ENCODE measurements at regions not wholly inside any gene's neighbourhood (a gene's known extent, or its start where the extent isn't known, plus 50 kb on each side); places are given as distances from the start of the nearest gene placed in this dataset.

- CTCF ChIA-PET, result no interaction called here
- no peaks in the 10 kb centered on the region for H3K27me3 Mint-ChIP-seq
- peaks cover 13% of the 10 kb centered on the region for H3K4me1 Mint-ChIP-seq (ENCODE audit: low read depth)
- H3K9me3 Mint-ChIP-seq, result no peaks in the 10 kb centered on the region
- peak; percentile 51 for DNase-seq
- POLR2A ChIA-PET, result interaction anchor here (0.5 kb wide), 1 partner anchor 186 kb away, joined by 3 read pairs; no protein-coding TSS in a partner anchor
- intact Hi-C loops (cut with micrococcal nuclease), result no loop called here
- H3K27ac Mint-ChIP-seq, result no peak overlapping the region
- H3K4me3 Mint-ChIP-seq, result no peak overlapping the region
- no peaks in the 10 kb centered on the region for H3K36me3 Mint-ChIP-seq
These were observed 281.1 kb upstream of the MAP3K1 start for GRCh38 chr5:56534102-56534829.

- H3K4me1 Mint-ChIP-seq (ENCODE audit: low read depth), result peaks cover 19% of the 10 kb centered on the region
- ChIA-PET POLR2A (no interaction called here), CTCF (interaction anchor here (0.9 kb wide), 1 partner anchor 13 kb away, joined by 4 read pairs; no protein-coding TSS in a partner anchor)
- intact Hi-C loops (cut with micrococcal nuclease), result no loop called here
- no peaks in the 10 kb centered on the region for H3K36me3 Mint-ChIP-seq
- H3K4me3 Mint-ChIP-seq, result no peak overlapping the region
- H3K27me3 Mint-ChIP-seq, result no peaks in the 10 kb centered on the region
- H3K9me3 Mint-ChIP-seq, result no peaks in the 10 kb centered on the region
- no peak for DNase-seq
- no peak overlapping the region for H3K27ac Mint-ChIP-seq
These were observed 282.9 kb upstream of the MAP3K1 start for GRCh38 chr5:56532466-56532865.

GRCh38 chr5:56530626-56531138, 284.7 kb upstream of the MAP3K1 start:
- DNase-seq, result no peak
- H3K4me1 Mint-ChIP-seq (ENCODE audit: low read depth), result peaks cover 23% of the 10 kb centered on the region
- CTCF ChIA-PET, result interaction anchor here (0.9 to 1.3 kb wide), 2 partner anchors 9 to 16 kb away, joined by 3 to 4 read pairs; no protein-coding TSS in a partner anchor
- no peaks in the 10 kb centered on the region for H3K9me3 Mint-ChIP-seq
- POLR2A ChIA-PET, result no interaction called here
- H3K4me3 Mint-ChIP-seq, result no peak overlapping the region
- H3K27me3 Mint-ChIP-seq, result no peaks in the 10 kb centered on the region
- H3K36me3 Mint-ChIP-seq, result no peaks in the 10 kb centered on the region
- intact Hi-C loops (cut with micrococcal nuclease), result no loop called here
- H3K27ac Mint-ChIP-seq, result no peak overlapping the region

GRCh38 chr5:56529666-56530430, 285.5 kb upstream of the MAP3K1 start:
- intact Hi-C loops (cut with micrococcal nuclease), result no loop called here
- no peak overlapping the region for H3K27ac Mint-ChIP-seq
- DNase-seq, result no peak
- H3K9me3 Mint-ChIP-seq, result no peaks in the 10 kb centered on the region
- H3K4me1 Mint-ChIP-seq (ENCODE audit: low read depth), result peaks cover 24% of the 10 kb centered on the region
- no peaks in the 10 kb centered on the region for H3K36me3 Mint-ChIP-seq
- CTCF ChIA-PET, result no interaction called here
- POLR2A ChIA-PET, result no interaction called here
- H3K4me3 Mint-ChIP-seq, result no peak overlapping the region
- no peaks in the 10 kb centered on the region for H3K27me3 Mint-ChIP-seq

- Mint-ChIP-seq H3K9me3 (no peaks in the 10 kb centered on the region), H3K36me3 (no peaks in the 10 kb centered on the region), H3K4me1 (ENCODE audit: low read depth) (peaks cover 12% of the 10 kb centered on the region), H3K27me3 (no peaks in the 10 kb centered on the region), H3K27ac (no peak overlapping the region), H3K4me3 (no peak overlapping the region)
- intact Hi-C loops (cut with micrococcal nuclease), result no loop called here
- no peak for DNase-seq
- CTCF ChIA-PET, result no interaction called here
- POLR2A ChIA-PET, result no interaction called here
These were observed 288.2 kb upstream of the MAP3K1 start for GRCh38 chr5:56527174-56527573.

- peaks cover 16% of the 10 kb centered on the region for H3K4me1 Mint-ChIP-seq (ENCODE audit: low read depth)
- no peaks in the 10 kb centered on the region for H3K36me3 Mint-ChIP-seq
- no peaks in the 10 kb centered on the region for H3K27me3 Mint-ChIP-seq
- intact Hi-C loops (cut with micrococcal nuclease), result no loop called here
- no peak overlapping the region for H3K27ac Mint-ChIP-seq
- H3K9me3 Mint-ChIP-seq, result no peaks in the 10 kb centered on the region
- CTCF ChIA-PET, result no interaction called here
- POLR2A ChIA-PET, result no interaction called here
- H3K4me3 Mint-ChIP-seq, result no peak overlapping the region
- peak; percentile 17 for DNase-seq
These were observed 290.2 kb upstream of the MAP3K1 start for GRCh38 chr5:56525113-56525512.

GRCh38 chr5:56523790-56524575, 290.9 kb upstream of the ANKRD55 start:
- no peaks in the 10 kb centered on the region for H3K9me3 Mint-ChIP-seq
- H3K4me3 Mint-ChIP-seq, result no peak overlapping the region
- peaks cover 16% of the 10 kb centered on the region for H3K4me1 Mint-ChIP-seq (ENCODE audit: low read depth)
- intact Hi-C loops (cut with micrococcal nuclease), result no loop called here
- no peaks in the 10 kb centered on the region for H3K36me3 Mint-ChIP-seq
- H3K27me3 Mint-ChIP-seq, result no peaks in the 10 kb centered on the region
- DNase-seq, result no peak
- ChIA-PET CTCF (no interaction called here), POLR2A (no interaction called here)
- no peak overlapping the region for H3K27ac Mint-ChIP-seq

GRCh38 chr5:56522960-56523359, 289.8 kb upstream of the ANKRD55 start:
- Mint-ChIP-seq H3K27me3 (no peaks in the 10 kb centered on the region), H3K9me3 (no peaks in the 10 kb centered on the region), H3K4me3 (no peak overlapping the region), H3K4me1 (ENCODE audit: low read depth) (peaks cover 15% of the 10 kb centered on the region), H3K27ac (no peak overlapping the region), H3K36me3 (no peaks in the 10 kb centered on the region)
- CTCF ChIA-PET, result no interaction called here
- no peak for DNase-seq
- intact Hi-C loops (cut with micrococcal nuclease), result no loop called here
- POLR2A ChIA-PET, result no interaction called here

- Mint-ChIP-seq H3K27ac (no peak overlapping the region), H3K36me3 (no peaks in the 10 kb centered on the region), H3K27me3 (no peaks in the 10 kb centered on the region), H3K9me3 (no peaks in the 10 kb centered on the region), H3K4me1 (ENCODE audit: low read depth) (peaks cover 15% of the 10 kb centered on the region), H3K4me3 (no peak overlapping the region)
- intact Hi-C loops (cut with micrococcal nuclease), result no loop called here
- DNase-seq, result no peak
- ChIA-PET POLR2A (no interaction called here), CTCF (interaction anchor here (0.9 kb wide), 1 partner anchor 9 kb away, joined by 3 read pairs; no protein-coding TSS in a partner anchor)
These were observed 289.0 kb upstream of the ANKRD55 start for GRCh38 chr5:56522169-56522568.

- no peak for DNase-seq
- no peak overlapping the region for H3K4me3 Mint-ChIP-seq
- H3K9me3 Mint-ChIP-seq, result no peaks in the 10 kb centered on the region
- ChIA-PET CTCF (interaction anchor here (0.9 kb wide), 1 partner anchor 10 kb away, joined by 3 read pairs; no protein-coding TSS in a partner anchor), POLR2A (no interaction called here)
- H3K27me3 Mint-ChIP-seq, result no peaks in the 10 kb centered on the region
- no peak overlapping the region for H3K27ac Mint-ChIP-seq
- H3K4me1 Mint-ChIP-seq (ENCODE audit: low read depth), result peaks cover 24% of the 10 kb centered on the region
- no peaks in the 10 kb centered on the region for H3K36me3 Mint-ChIP-seq
- intact Hi-C loops (cut with micrococcal nuclease), result no loop called here
These were observed 288.0 kb upstream of the ANKRD55 start for GRCh38 chr5:56520986-56521730.

GRCh38 chr5:56518820-56519219, 285.7 kb upstream of the ANKRD55 start:
- CTCF ChIA-PET, result interaction anchor here (1.0 kb wide), 1 partner anchor 14 kb away, joined by 4 read pairs; no protein-coding TSS in a partner anchor
- intact Hi-C loops (cut with micrococcal nuclease), result no loop called here

More at GRCh38 chr5:56518820-56519219, 285.7 kb upstream of the ANKRD55 start:
- POLR2A ChIA-PET, result no interaction called here
- H3K27me3 Mint-ChIP-seq, result no peaks in the 10 kb centered on the region
- H3K4me3 Mint-ChIP-seq, result no peak overlapping the region
- no peak for DNase-seq
- H3K4me1 Mint-ChIP-seq (ENCODE audit: low read depth), result peaks cover 23% of the 10 kb centered on the region
- no peaks in the 10 kb centered on the region for H3K36me3 Mint-ChIP-seq
- H3K27ac Mint-ChIP-seq, result no peak overlapping the region
- H3K9me3 Mint-ChIP-seq, result no peaks in the 10 kb centered on the region
